ENCODE measurements at regions not wholly inside any gene's neighbourhood (a gene's known extent, or its start where the extent isn't known, plus 50 kb on each side); places are given as distances from the start of the nearest gene placed in this dataset.
"Not testable (repeated sequence)": the region's sequence is repeated elsewhere in the genome, so short reads cannot be mapped to it uniquely, and the experiment has no call there.

- DNase-seq (ENCODE audit: low spot score) = no peak
Observed at GRCh38 chr1:55926906-55927471, 652.4 kb downstream of the PLPP3 start.

GRCh38 chr1:55916907-55917306, 662.5 kb downstream of the PLPP3 start:
- DNase-seq (ENCODE audit: low spot score) = no peak

DNA sequence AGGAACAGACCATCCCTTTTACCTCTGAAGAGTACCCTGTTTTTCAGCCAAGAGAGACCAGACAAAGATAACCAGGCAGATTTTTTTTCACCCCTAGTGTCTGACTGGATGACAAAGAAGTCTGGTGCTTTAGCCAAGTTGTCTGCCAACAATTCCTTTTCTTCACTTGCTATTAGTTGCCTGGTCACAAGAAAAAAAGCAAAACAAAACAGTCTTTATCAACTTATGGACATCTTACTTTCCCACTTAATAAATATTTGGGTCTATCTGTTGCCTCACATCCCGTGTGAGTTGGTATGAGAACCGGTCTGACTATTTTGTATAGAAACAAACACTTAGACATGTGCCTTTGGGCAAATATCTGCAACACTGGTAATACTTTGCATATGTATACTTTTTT, 662.9 kb downstream of the PLPP3 start:
- no peak for DNase-seq (ENCODE audit: low spot score)

DNA sequence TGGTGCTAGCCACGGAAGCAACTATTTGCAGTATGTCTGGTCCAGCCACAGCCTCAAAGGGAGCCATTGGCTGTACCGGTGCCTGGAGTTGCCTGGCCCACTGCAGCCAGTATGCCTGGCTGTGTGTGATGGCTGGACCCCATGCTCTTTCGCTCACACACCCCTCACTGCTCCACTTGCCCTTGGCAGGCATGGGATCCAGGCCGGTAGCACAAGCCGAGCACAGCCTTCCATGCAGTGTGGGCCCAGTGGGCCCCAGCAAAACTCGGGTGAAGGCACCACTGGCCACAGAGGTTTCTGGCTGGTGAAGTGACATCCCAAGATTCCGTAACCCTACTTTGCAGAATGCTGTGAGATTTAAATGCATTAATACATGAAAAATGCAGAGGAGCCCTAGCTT, 665.8 kb downstream of the PLPP3 start:
- no peak for DNase-seq (ENCODE audit: low spot score)

GRCh38 chr1:55912438-55912837, 666.9 kb downstream of the PLPP3 start:
- DNase-seq (ENCODE audit: low spot score) = no peak

GRCh38 chr1:55904541-55904940, 674.8 kb downstream of the PLPP3 start:
- DNase-seq (ENCODE audit: low spot score) = no peak

DNA sequence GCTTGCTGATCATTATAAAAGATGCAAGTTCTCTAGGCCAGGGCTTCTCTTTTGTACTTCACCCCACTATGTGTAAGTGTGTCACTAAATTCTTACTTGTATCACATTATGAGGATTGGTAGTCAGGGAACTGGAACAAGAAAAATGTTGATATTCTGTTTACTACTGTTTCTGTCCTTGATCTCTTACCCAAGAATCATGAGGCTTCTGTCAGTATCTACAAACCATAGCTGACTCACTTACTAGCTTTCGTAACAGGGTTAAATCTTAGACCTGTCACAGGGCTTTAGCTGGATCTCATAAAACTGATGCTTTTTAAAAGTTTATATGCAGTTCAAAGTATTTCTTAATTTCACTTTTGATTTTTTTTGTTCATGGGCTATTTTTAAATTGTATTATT, 681.2 kb downstream of the PLPP3 start:
- no peak for DNase-seq (ENCODE audit: low spot score)

- DNase-seq (ENCODE audit: low spot score) = no peak
Observed at GRCh38 chr1:55896210-55896609, 681.0 kb upstream of the USP24 start.

DNA sequence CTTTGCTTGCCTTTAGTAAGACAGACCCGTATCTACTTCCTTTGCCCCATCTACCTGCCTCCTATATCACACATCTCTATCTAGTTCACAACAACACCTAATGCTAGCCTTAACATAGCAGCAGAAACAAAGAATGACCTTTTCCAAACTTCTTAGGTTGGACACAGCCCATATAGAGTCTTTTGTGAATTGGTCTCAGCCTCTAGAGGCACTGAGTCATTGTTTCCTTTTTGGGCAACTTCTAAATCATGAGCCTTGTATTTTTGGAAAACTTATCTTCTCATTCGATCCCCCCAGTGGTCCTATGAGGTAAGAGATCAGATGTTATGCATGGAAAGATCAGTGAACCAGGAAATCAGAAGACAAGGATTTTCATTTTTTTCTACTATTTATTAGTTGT, 679.4 kb upstream of the USP24 start:
- no peak for DNase-seq (ENCODE audit: low spot score)

DNA sequence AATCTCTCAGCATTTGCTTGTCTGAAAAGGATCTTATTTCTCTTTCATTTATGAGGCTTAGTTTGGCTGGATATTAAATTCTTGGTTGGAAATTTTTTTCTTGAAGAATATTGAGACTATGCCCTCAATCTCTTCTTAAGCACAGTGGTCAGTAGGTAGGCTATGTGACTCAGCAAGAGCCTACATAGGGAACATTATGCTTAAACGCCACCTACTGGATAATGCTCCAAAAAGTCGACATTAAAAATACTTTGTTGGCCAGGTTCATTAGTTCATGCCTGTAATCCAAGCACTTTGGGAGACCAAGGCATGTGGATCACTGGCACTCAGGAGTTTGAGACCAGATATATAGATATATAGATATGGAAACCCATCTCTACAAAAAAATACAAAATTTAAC, 678.0 kb upstream of the USP24 start:
- DNase-seq (ENCODE audit: low spot score) = peak; percentile 23

- no peak for DNase-seq (ENCODE audit: low spot score)
Observed at GRCh38 chr1:55888685-55889317, 673.6 kb upstream of the USP24 start.

GRCh38 chr1:55886856-55887712, 671.9 kb upstream of the USP24 start:
- no peak for DNase-seq (ENCODE audit: low spot score)

DNA sequence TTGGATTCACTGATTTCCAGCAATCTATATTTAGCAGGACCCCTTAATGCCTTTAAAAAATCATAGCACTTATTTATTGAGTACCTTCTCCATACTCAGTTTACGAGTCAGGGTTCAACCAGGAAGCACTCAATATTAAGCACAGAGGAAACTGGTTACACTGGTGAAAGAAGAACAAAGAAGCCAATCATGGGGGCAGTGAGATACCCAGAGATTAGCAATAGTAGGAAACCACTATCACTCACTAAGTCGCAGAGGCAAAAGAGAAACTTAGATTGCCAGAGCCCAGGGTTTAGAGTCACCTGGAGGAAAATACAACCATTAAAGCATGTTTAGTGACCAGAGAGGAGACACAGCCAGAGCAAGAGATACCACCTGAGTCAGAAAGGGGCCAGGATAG, 670.5 kb upstream of the USP24 start:
- DNase-seq (ENCODE audit: low spot score) = no peak

- no peak for DNase-seq (ENCODE audit: low spot score)
Observed at GRCh38 chr1:55882931-55883330, 667.8 kb upstream of the USP24 start.

GRCh38 chr1:55879346-55879745, 664.2 kb upstream of the USP24 start:
- no peak for DNase-seq (ENCODE audit: low spot score)

DNA sequence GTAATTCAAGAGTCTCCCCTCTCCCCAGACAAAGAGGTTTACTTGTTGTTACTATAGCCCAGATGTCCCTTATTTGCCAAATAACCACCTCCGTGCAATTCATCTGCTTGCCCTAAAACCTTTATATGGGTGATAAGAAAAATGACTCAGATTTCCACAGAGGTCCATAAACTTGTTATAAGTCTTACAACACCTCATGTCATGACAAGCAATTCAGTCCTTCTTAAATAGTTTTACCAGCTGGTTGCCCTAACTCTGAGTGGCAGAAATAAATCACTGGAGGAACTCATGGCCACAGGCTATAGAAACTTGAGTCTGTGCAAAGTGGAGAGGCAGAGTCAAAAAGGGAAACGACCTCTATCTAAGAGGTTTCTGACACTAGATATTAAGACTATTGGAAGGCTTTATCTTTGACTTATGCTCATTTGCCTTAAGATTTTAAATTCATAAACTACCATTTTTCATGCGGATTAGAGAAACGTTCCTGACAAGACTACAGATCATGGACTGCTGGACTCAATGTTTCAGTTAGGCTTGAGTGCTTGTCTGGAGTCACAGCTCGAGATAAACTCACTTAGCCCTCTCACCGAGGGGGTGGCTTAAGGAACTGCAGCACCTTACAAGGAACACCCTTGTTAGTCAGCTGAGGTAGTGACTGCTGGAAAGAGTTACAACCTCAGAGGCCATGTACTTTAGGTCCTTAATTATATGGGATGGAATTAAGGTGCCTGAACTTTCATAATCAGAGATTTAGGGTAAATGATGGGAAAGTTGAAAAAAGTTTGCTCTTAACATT, 662.5 kb upstream of the USP24 start:
- DNase-seq (ENCODE audit: low spot score) = no peak

DNA sequence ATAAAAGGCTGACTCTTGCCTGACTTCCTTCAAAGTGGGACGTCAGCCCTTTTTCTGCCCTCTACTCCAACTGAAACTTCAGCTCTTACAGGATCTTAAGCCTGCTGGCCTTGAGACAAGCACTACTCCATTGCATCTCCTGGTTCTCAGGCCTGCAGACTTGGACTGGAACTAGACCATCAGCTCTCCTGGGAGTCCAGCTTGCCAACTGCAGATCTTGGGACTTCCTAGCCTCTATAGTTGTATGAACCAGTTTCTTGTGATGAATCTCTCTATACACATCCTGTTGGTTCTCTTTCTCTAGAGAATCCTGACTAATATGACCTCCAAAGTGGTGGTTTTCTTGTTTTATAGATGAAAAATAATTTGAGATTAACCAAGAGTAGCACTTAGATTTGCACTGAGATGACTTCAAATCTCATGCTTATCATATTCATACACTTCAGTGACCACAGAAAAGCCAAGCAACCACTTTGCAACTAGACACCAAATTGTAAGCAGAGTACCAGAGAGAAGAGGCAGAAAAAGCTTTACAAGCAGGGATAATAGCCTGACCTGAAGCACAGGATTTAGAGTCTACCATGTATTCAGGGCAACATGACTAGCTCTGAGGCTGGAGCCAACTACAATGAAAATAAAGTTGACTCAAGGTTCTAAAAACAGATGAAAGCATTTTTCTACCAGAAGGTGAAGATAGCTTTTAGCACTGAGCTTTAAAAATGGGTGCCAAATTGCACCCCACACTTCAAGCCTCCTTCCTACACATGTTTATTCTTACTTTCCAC, 661.3 kb upstream of the USP24 start:
- DNase-seq (ENCODE audit: low spot score) = no peak

DNA sequence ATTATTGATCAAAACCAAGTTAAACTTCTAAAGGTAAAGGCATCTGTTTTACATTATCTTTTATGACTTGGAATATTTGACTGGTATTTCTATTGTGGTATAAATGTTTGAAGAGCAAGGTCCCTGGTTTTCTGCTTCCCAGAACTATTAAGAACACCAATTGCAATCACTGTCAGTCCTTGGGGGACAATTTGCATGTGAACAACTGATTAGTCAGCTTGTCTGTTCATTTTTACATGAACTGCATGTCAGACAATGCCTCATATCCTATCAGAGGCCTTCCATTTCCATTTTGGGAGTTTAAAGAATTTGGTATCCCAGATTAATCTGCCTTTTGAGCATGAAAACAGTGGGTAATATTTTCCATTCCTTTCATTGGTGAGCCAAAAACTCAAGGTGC, 654.9 kb upstream of the USP24 start:
- DNase-seq (ENCODE audit: low spot score) = no peak

- no peak for DNase-seq (ENCODE audit: low spot score)
Observed at GRCh38 chr1:55869065-55869464, 653.9 kb upstream of the USP24 start.

- DNase-seq (ENCODE audit: low spot score) = no peak
Observed at GRCh38 chr1:55868026-55868425, 652.9 kb upstream of the USP24 start.

DNA sequence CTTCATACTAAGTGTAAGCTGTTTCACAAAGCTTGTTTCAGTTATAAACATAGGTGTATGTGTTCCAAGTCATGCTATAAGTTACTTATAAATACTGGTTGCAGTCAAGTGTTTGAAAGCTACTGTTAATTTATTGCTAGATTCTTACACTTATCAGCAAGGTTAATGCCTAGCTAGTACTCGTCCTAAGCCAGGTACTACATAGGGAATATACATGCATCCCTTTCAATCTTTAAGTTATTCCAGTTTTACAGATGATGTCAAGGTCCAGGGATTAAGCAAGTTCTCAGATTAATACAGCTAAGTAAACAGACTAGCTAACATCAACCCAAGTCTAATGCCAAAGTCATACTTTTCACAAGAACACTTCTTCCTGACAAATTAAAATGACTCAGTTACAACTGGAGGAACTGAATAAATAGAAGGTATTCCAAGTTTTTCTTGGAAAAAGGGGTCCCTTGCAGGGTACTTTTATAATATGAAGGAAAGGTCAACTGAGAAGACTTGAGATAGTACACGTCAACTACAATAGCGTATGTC, 652.2 kb upstream of the USP24 start:
- no peak for DNase-seq (ENCODE audit: low spot score)

DNA sequence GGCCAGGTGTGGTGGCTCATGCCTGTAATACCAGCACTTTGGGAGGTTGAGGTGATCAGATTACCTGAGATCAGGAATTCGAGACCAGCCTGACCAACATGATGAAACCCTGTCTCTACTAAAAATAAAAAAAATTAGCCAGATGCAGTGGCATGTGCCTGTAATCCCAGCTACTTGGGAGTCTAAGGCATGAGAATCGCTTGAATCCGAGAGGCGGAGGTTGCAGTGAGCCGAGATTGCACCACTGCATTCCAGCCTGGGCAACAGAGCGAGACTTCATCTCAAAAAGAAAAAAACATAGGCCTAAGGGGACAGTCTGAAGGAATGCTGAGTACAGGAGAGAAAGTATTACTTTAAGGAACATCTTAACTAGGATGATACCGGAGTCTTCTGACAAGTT, 650.6 kb upstream of the USP24 start:
- not testable (repeated sequence) for DNase-seq (ENCODE audit: low spot score)

All from HuH-7.5 (cell line).